H1 (cell line): ENCODE measurements at regions not wholly inside any gene's neighbourhood (a gene's known extent, or its start where the extent isn't known, plus 50 kb on each side); places are given as distances from the start of the nearest gene placed in this dataset.

ENCODE experiments used
- CTCF ChIA-PET: fragments of 300-600 bp; sonication (Branson Sonifier 250); formaldehyde crosslinking; loops from one replicate; lab custom pipeline; 2021; ENCODE audit not compliant: partially characterized antibody; lab: Charles Lee
- POLR2A ChIA-PET: fragments of 300-600 bp; sonication (Branson Sonifier 250); formaldehyde crosslinking; loops from one replicate; lab custom pipeline; 2021; ENCODE audit warnings: inconsistent platforms; ENCODE audit not compliant: partially characterized antibody; lab: Charles Lee
- DNase-seq, 2 experiments: peaks; one replicate each; pipeline versions ENCODE4 v3.0.0 to v3.0.0-alpha.2; 2010 to 2022; ENCODE audit warnings: low spot score in 2 of 2, low read depth in 1 of 2, mixed read lengths in 1 of 2
- FAIRE-seq: peaks from 2 replicates; lab custom pipeline; 2011; peaks lifted over from hg19 to GRCh38; lab: Jason Lieb, UNC
- H2AFZ ChIP-seq: 2 replicates; pipeline ENCODE4 v1.8.1; 2012; ENCODE audit warnings: low read length, inconsistent platforms
- H2AK5ac ChIP-seq: 2 replicates; pipeline ENCODE4 v1.6.1; 2013; ENCODE audit warnings: low read depth, low read length
- H2BK120ac ChIP-seq: replicated peaks from 2 replicates; pipeline ENCODE3; 2013; ENCODE audit warnings: low read depth, low read length, inconsistent platforms
- H2BK12ac ChIP-seq: 2 replicates; pipeline ENCODE4 v1.6.1; 2013; ENCODE audit warnings: low read depth, low read length
- H2BK15ac ChIP-seq: 2 replicates; pipeline ENCODE4 v1.6.1; 2013; ENCODE audit warnings: low read length
- H2BK20ac ChIP-seq: 2 replicates; pipeline ENCODE4 v1.6.1; 2013; ENCODE audit warnings: low read length
- H2BK5ac ChIP-seq: 2 replicates; pipeline ENCODE4 v1.6.1; 2013; ENCODE audit warnings: low read depth, low read length
- H3K14ac ChIP-seq: 2 replicates; pipeline ENCODE4 v1.6.1; 2013; ENCODE audit warnings: inconsistent platforms; ENCODE audit not compliant: insufficient read length
- H3K18ac ChIP-seq: 2 replicates; pipeline ENCODE4 v1.6.1; 2013; ENCODE audit warnings: low read length; ENCODE audit errors: extremely low read depth
- H3K23ac ChIP-seq: 2 replicates; pipeline ENCODE4 v1.6.1; 2013; ENCODE audit warnings: inconsistent platforms; ENCODE audit not compliant: insufficient read length
- H3K23me2 ChIP-seq: 2 replicates; pipeline ENCODE4 v1.6.1; 2013; ENCODE audit warnings: low read depth, low read length
- H3K27ac ChIP-seq: 2 replicates; pipeline ENCODE4 v1.6.1; 2011; ENCODE audit warnings: low read depth, low read length, inconsistent platforms
- H3K27me3 ChIP-seq, 4 experiments: replicated peaks in 1 of 4; 1 replicate in 1 of 4; 2 replicates in 3 of 4; pipeline versions ENCODE4 v1.6.1 to v1.8.1; 2011 to 2013; ENCODE audit warnings: low read length in 3 of 4, mild to moderate bottlenecking in 3 of 4, inconsistent platforms in 2 of 4, mixed read lengths in 2 of 4, moderate library complexity in 1 of 4; ENCODE audit not compliant: control insufficient read depth in 3 of 4, insufficient read depth in 3 of 4; ENCODE audit errors: extremely low read depth in 1 of 4
- H3K36me3 ChIP-seq, 4 experiments: 2 replicates each; pipeline versions ENCODE4 v1.6.1 to v1.8.1; 2011 to 2013; ENCODE audit warnings: mild to moderate bottlenecking in 4 of 4, low read length in 3 of 4, moderate library complexity in 2 of 4, control low read depth in 1 of 4, inconsistent platforms in 1 of 4; ENCODE audit not compliant: insufficient read depth in 4 of 4, control insufficient read depth in 2 of 4
- H3K4ac ChIP-seq: replicated peaks from 2 replicates; pipeline ENCODE3; 2013; ENCODE audit warnings: low read length, low read depth, mixed read lengths, inconsistent platforms; ENCODE audit not compliant: insufficient read length
- H3K4me1 ChIP-seq, 4 experiments: replicated peaks in 1 of 4; 1 replicate in 1 of 4; 2 replicates in 3 of 4; pipeline versions ENCODE4 v1.6.1 to v1.8.1; 2011 to 2013; ENCODE audit warnings: low read length in 3 of 4, inconsistent platforms in 2 of 4, mixed read lengths in 1 of 4; ENCODE audit not compliant: insufficient read depth in 4 of 4, control insufficient read depth in 3 of 4
- H3K4me2 ChIP-seq, 2 experiments: 2 replicates each; pipeline versions ENCODE4 v1.6.1 to v1.8.1; 2011 to 2013; ENCODE audit warnings: low read depth in 2 of 2, low read length in 2 of 2, control low read depth in 1 of 2, inconsistent platforms in 1 of 2, mild to moderate bottlenecking in 1 of 2; ENCODE audit not compliant: insufficient read depth in 1 of 2
- H3K4me3 ChIP-seq, 4 experiments: fragments of 200-600, 300-600 bp in 1 of 4; sonication (generic), shearing (Covaris generic), sonication (Bioruptor Twin) in 1 of 4; 2 replicates each; pipeline versions ENCODE4 v1.5.1 to v1.8.1; 2011 to 2016; ENCODE audit warnings: low read length in 4 of 4, low read depth in 3 of 4, control low read depth in 2 of 4, inconsistent platforms in 2 of 4, mild to moderate bottlenecking in 2 of 4, mixed read lengths in 1 of 4, moderate library complexity in 1 of 4; ENCODE audit not compliant: insufficient read depth in 2 of 4; ENCODE audit errors: extremely low read depth in 1 of 4
- H3K56ac ChIP-seq: replicated peaks from 2 replicates; pipeline ENCODE3; 2013; ENCODE audit warnings: low read depth, mild to moderate bottlenecking, mixed read lengths, low read length, inconsistent platforms; ENCODE audit not compliant: insufficient read length
- H3K79me1 ChIP-seq: 2 replicates; pipeline ENCODE4 v1.6.1; 2013; ENCODE audit warnings: low read depth, low read length, control low read depth
- H3K79me2 ChIP-seq, 2 experiments: 2 replicates each; pipeline versions ENCODE4 v1.6.1 to v1.8.1; 2012 to 2013; ENCODE audit warnings: low read length in 2 of 2, mild to moderate bottlenecking in 2 of 2, inconsistent platforms in 1 of 2; ENCODE audit not compliant: insufficient read depth in 2 of 2, control insufficient read depth in 1 of 2
- H3K9ac ChIP-seq, 4 experiments: replicated peaks in 1 of 4; 1 replicate in 1 of 4; 2 replicates in 3 of 4; pipeline versions ENCODE4 v1.6.1 to v1.8.1; 2011 to 2013; ENCODE audit warnings: low read depth in 3 of 4, low read length in 3 of 4, control low read depth in 2 of 4, mild to moderate bottlenecking in 2 of 4, moderate library complexity in 2 of 4, inconsistent platforms in 1 of 4; ENCODE audit errors: extremely low read depth in 1 of 4
- H3K9me3 ChIP-seq, 2 experiments: 2 replicates each; pipeline versions ENCODE4 v1.6.1 to v1.8.1; 2012 to 2013; ENCODE audit warnings: mild to moderate bottlenecking in 2 of 2, moderate library complexity in 2 of 2, control low read depth in 1 of 2, inconsistent platforms in 1 of 2, low read depth in 1 of 2, low read length in 1 of 2, mixed read lengths in 1 of 2; ENCODE audit not compliant: insufficient read depth in 2 of 2
- H4K20me1 ChIP-seq, 2 experiments: replicated peaks in 1 of 2; 2 replicates each; pipeline versions ENCODE3 to v1.8.1; 2011 to 2013; ENCODE audit warnings: inconsistent platforms in 2 of 2, low read length in 2 of 2, mild to moderate bottlenecking in 1 of 2; ENCODE audit not compliant: insufficient read depth in 2 of 2, control insufficient read depth in 1 of 2
- H4K5ac ChIP-seq: 2 replicates; pipeline ENCODE4 v1.6.1; 2013; ENCODE audit warnings: low read length, low read depth, mixed read lengths, inconsistent platforms; ENCODE audit not compliant: insufficient read length
- H4K8ac ChIP-seq: 2 replicates; pipeline ENCODE4 v1.8.0; 2013; ENCODE audit warnings: mild to moderate bottlenecking, moderate library complexity, low read length, inconsistent platforms; ENCODE audit not compliant: insufficient read depth; ENCODE audit errors: extremely low read depth
- H4K91ac ChIP-seq: replicated peaks from 2 replicates; pipeline ENCODE3; 2013; ENCODE audit warnings: low read length, mixed read lengths, inconsistent platforms; ENCODE audit not compliant: insufficient read length
- CTBP2 ChIP-seq: IDR thresholded peaks from 2 replicates; pipeline ENCODE4 v1.7.0; 2011; ENCODE audit warnings: borderline replicate concordance, mild to moderate bottlenecking, moderate library complexity, mixed read lengths, low read length; ENCODE audit not compliant: insufficient read depth, insufficient read length
- CTCF ChIP-seq, 3 experiments: IDR thresholded peaks; 1 replicate in 2 of 3; 2 replicates in 1 of 3; pipeline versions ENCODE4 v1.5.1 to v1.6.1; 2011; ENCODE audit warnings: low read length in 3 of 3, mild to moderate bottlenecking in 3 of 3, inconsistent platforms in 2 of 3, low read depth in 1 of 3, moderate library complexity in 1 of 3; ENCODE audit not compliant: insufficient read depth in 1 of 3; ENCODE audit errors: control extremely low read depth in 1 of 3
- NANOG ChIP-seq: IDR thresholded peaks from 2 replicates; pipeline ENCODE4 v1.6.1; 2011; ENCODE audit warnings: low read length, low read depth, mild to moderate bottlenecking, inconsistent platforms; ENCODE audit not compliant: insufficient read depth, poor library complexity, severe bottlenecking
- RAD21 ChIP-seq, 2 experiments: IDR thresholded peaks in 1 of 2; conservative IDR thresholded peaks in 1 of 2; 2 replicates each; pipeline ENCODE4 v1.6.1; 2011; ENCODE audit warnings: low read depth in 2 of 2, low read length in 2 of 2, improper control_type of control experiment in 1 of 2, inconsistent platforms in 1 of 2, mild to moderate bottlenecking in 1 of 2, moderate library complexity in 1 of 2
- WGBS, 2 experiments: shearing (Covaris generic) in 1 of 2; methylation state at CpG; one replicate each; pipeline versions ENCODE4 v1.1.6 to v1.1.7; 2013 to 2015; ENCODE audit warnings: low lambda C conversion rate in 2 of 2, mixed read lengths in 2 of 2, inconsistent platforms in 1 of 2, low coverage in 1 of 2, missing lambda C conversion rate in 1 of 2; ENCODE audit not compliant: insufficient replicate concordance in 2 of 2, insufficient coverage in 1 of 2, insufficient read length in 1 of 2; ENCODE audit errors: extremely low coverage in 1 of 2, missing lambda C conversion rate in 1 of 2; 5-methylcytosine and 5-hydroxymethylcytosine counted together

- Histone ChIP-seq H4K91ac (no peak overlapping the region), H3K18ac (no peak overlapping the region), H3K9ac (no peak overlapping the region), H3K4me3 (no peak overlapping the region), H3K27ac (no peak overlapping the region), H2BK120ac (no peak overlapping the region), H3K27me3 (no peaks in the 10 kb centered on the region), H3K56ac (no peak overlapping the region), H3K9me3 (no peaks in the 10 kb centered on the region), H3K14ac (no peak overlapping the region), H3K4me1 (peaks cover 0 to 3% (median 0%) of the 10 kb centered on the region in 4 experiments; a peak in 1 of 7 replicates), H4K8ac (no peak overlapping the region), H2BK12ac (no peak overlapping the region), H3K4me2 (no peak overlapping the region), H3K36me3 (no peaks in the 10 kb centered on the region), H3K23me2 (no peaks in the 10 kb centered on the region), H4K5ac (no peak overlapping the region), H2BK15ac (no peak overlapping the region), H2BK5ac (no peak overlapping the region), H3K79me2 (no peaks in the 10 kb centered on the region), H3K23ac (no peak overlapping the region), H3K4ac (no peak overlapping the region), H4K20me1 (no peaks in the 10 kb centered on the region), H2BK20ac (no peak overlapping the region), H2AK5ac (no peak overlapping the region)
- FAIRE-seq = peak; percentile 99
- POLR2A ChIA-PET = no interaction called here
- DNase-seq = peak; percentile 21 to 73
- 40% methylated on average over 3 of the region's 3 CpGs; no CpG with 5 or more reads in 1 of the 2 experiments for WGBS, 2 experiments
- CTCF ChIA-PET = interaction anchor here (0.7 to 2.4 kb wide), 13 partner anchors 13 to 415 kb away, joined by 3 to 14 read pairs (median 3); no protein-coding TSS in a partner anchor
- TF ChIP-seq CTCF (IDR thresholded peaks at IDR 0.05; ENCODE audit: control extremely low read depth in 1 of 3, insufficient read depth in 1 of 3, low read depth in 1 of 3, low read length in 3 of 3) (peak; percentile 64 to 85 (median 72)), RAD21 (IDR thresholded peaks at IDR 0.05 in 1 of 2, conservative IDR thresholded peaks at IDR 0.05 in 1 of 2; ENCODE audit: low read depth in 2 of 2, low read length in 2 of 2) (peak; percentile 70 to 74), CTBP2 (no peak), NANOG (no peak)
- TF ChIP-seq, all 59 proteins: peak for 2
- peak overlapping the region; percentile 45; the same call in 1 of the 2 replicates for H2AFZ ChIP-seq
- H3K79me1 ChIP-seq = no peaks in the 10 kb centered on the region
These were observed 103.0 kb upstream of the ARHGEF26 start for GRCh38 chr3:154018100-154018696.
